ENCODE measurements at regions not wholly inside any gene's neighbourhood (a gene's known extent, or its start where the extent isn't known, plus 50 kb on each side); places are given as distances from the start of the nearest gene placed in this dataset.

GRCh38 chr17:77372444-77373298, 231.9 kb downstream of the SEC14L1 start:
- TF ChIP-seq CBX5 (IDR thresholded peaks at IDR 0.05; ENCODE audit: borderline replicate concordance, low read depth): no peak
- TF ChIP-seq KHSRP (IDR thresholded peaks at IDR 0.05): no peak
- TF ChIP-seq CLOCK (CRISPR knock-in tag; IDR thresholded peaks at IDR 0.05; ENCODE audit: borderline replicate concordance): no peak
- TF ChIP-seq ATF7 (IDR thresholded peaks at IDR 0.05): no peak
